ENCODE measurements at regions not wholly inside any gene's neighbourhood (a gene's known extent, or its start where the extent isn't known, plus 50 kb on each side); places are given as distances from the start of the nearest gene placed in this dataset.
"Not testable (repeated sequence)": the region's sequence is repeated elsewhere in the genome, so short reads cannot be mapped to it uniquely, and the experiment has no call there.

DNA sequence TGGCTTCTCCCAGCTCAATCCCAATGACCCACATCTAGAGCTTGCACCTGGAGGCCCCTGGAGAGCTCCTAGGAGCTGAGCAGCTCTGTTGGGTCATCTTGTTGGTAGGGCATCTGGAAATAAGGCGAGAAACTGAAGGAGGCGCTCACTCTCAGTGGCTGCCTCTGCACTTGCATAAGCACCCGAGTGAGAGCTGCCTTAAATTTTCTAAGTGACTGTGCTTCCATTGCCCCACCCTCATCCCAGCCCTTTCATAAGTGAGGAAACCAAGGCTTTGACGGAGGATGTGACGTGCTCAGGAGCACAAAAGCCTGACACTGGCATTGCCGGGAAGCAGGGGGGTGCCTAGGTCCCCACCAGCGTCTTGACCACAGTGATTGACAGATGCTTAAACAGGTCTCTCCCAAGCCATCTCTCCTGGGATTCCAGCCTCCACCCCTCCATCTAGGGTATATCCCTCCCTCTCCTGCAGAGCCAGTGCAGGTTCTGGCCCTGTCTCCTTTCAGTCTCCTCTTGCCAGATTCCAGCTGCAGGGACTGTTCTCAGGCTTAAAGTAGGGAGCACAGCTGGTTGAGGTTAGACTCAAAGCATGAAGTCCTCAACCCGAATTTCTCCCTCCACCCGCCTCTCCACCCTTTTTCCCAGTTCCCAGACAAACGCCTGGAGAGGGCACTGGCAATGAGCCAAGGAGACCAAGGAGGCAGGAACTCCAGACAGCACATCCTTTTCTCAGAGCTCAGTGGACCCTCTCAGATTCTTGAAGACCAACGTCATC is 113.7 kb downstream of the IRX5 start:
- no peak for DNase-seq

DNA sequence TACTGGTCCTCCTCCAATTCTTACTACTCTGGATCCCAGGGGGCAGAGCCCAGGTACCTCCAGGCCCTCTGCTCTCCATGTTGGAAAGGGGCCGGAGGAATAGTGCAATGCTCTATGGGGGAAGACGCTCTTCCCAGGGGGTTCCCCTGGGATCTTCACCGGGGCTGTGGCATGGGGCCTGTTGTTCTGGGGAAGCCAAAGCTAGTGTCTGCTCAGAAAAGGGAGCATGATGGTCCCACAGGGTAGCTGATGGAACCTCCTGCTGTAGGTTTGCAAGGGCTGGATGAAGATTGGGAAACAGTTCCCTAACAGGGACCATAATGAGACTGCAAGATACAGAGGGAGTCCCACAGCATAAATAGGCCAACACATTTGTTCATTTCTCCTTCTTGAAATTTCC is 114.7 kb downstream of the IRX5 start:
- DNase-seq: no peak

DNA sequence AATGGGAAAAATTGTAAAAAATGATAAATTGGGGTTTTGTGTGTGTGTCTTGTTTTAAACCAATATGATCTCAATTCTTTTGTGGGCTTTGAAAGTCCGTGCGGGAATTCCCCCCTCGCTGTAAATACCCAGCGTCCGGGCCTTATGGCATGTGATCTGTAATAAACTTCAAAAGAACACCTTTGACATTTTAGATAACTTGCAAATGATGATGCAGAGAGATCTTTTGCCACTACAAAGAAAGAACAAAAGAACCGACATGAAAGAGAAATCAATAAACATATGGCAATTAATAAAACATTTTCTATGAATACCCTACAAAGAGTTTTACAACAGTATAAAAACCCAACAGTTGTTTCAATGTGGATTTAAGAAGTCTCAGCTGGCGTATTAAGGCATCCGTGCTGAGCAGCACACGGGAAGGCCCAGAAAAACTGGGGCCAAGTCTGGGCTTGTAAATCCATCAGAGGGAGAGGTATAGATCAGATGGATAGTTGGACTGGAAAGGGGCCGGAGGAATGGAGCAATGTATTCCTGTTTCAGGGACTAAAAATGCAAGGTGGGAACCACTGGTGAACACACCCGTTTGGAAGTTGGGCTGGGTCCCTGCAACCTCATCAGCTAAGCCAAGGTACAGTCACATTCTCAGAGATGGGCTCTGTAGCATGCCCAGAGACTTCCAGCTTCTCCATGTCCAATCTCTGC is 115.2 kb downstream of the IRX5 start:
- DNase-seq: no peak

DNA sequence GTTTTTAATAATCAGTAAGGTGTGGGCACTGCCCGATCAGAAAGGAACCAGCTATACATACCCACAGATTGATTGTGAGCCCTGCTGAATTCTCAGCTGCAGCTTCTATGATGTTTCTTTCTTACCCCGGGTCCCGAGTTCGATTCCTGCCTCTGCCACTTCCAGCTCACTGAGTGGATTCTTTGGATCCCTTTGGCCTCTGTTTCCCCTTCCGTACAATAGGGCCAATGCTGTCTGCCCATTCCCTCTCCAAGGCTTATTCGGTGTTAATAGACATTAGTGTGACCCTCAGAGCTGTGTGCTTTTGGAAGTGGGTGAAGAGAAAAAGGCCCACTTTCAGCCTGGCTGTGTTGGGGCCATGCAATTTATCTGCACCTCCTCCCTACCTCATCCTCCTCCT is 115.8 kb downstream of the IRX5 start:
- no peak for DNase-seq

DNA sequence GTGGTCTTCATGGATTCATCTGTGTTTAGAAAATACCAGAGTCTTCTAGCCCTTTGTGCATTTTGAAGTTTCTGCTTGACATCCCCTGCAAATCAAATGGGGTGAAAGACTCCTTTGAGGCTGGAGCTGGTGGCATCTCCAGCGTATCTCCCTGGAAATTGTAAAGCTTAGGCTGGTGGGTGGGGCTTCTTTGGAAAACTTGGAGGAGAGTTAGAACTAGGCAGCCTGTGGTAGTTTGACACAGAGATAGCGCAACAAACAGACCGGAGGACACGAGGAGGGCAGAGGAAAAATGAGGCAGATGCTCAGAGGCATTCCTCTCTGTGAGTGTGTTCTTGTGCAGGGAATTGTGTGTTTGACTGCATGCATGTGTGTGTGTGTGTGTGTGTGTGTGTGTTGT is 116.3 kb downstream of the IRX5 start:
- no peak for DNase-seq

DNA sequence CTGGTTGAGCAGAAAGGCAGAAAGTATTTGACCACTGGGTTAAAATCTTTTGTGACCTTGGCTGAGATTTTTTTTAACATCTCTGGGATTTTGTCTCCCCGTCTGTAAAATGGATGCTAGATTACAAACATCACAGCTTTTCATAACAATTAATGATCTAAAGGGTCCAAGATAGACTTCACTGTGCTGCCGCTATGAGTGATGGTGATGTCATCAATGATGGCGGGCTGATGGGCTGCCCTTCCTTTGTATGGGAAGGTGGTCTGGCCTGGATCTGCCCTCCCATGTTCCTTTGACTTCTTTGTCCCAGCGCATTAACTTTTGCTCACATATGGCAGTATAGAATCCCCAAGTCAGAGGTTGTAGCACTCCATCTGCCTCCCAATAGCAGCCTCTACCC is 116.7 kb downstream of the IRX5 start:
- DNase-seq: no peak

DNA sequence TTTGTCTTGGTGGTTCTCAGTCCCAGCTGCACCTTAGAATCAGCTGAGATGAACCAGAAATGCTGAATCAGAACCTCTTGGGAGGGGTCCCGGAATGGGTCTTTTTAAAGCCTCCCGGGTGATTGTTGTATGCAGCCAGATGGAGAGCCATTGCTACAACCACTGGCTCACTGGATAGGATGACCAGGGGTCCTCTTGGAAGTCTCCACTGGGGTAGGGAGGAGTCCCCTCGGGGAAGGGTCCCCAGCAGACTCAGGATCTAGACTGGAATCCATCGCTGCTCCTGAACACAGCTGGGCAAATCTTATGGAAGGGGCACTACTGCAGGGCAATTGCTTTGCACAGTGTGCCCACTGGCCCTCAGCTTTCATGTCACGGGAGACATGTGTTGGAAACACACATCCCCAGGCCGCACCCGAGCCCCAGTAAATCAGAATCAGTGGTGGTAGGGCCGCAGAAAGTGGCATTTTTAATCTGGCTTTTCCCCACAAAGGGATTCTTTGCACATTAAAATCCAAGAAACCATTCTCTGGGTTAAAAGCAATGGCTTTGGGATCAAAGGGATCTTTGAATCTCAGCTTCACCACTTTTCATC is 117.3 kb downstream of the IRX5 start:
- DNase-seq: no peak

GRCh38 chr16:55048745-55049144 is 118.1 kb downstream of the IRX5 start:
- DNase-seq: no peak

DNA sequence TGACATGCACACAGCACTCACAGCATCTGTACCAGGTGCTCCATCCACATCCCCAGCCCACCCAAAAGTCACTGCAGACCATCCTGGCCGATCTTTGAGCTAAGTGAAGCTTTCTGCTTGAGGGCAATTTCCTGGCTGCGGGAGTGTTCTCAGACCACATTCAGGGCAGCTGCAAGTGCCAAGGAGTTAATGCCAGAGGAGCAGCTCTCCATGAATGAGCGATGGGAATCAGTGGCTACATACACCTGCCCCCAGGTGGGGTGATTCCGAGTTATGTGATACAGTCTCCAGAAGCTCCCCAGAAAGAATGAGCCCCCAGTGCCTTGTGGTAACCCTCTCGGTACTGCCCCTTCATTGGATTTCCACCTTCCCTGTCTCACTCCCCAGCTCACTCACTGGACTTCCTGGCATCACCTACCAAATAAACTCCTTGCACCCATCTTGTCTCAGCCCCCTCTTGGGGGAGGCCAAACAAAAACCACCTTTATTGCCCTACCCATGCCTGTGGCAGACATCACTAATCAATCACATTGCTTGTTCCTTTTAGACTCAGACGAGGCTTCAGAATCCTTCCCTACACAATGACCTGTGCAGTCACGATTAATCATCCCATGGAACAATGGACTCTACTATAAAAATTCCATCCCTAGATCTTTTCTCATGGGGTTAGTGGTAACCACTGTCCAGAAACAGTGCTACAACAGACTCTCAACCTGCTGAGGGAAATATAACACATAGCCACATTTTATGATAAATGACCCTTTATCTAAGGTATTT is 121.1 kb downstream of the IRX5 start:
- DNase-seq: no peak

DNA sequence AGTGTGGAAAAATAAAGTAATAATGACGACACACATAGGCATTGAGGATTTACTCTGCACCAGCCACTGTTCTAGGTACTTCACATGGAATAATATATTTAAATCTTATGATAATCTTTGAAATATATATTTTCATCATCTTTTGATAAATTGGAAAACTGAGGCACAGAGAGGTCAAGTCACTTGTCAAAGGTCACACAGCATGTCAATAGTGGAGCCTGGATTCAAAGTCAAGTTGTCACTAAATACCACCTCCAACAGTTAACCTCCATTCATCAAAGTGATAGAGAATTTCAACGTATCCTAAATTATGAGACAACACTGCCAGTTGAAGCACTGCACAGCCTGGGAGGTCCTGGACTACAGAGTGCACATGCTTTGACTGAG is 121.7 kb downstream of the IRX5 start:
- DNase-seq: no peak

DNA sequence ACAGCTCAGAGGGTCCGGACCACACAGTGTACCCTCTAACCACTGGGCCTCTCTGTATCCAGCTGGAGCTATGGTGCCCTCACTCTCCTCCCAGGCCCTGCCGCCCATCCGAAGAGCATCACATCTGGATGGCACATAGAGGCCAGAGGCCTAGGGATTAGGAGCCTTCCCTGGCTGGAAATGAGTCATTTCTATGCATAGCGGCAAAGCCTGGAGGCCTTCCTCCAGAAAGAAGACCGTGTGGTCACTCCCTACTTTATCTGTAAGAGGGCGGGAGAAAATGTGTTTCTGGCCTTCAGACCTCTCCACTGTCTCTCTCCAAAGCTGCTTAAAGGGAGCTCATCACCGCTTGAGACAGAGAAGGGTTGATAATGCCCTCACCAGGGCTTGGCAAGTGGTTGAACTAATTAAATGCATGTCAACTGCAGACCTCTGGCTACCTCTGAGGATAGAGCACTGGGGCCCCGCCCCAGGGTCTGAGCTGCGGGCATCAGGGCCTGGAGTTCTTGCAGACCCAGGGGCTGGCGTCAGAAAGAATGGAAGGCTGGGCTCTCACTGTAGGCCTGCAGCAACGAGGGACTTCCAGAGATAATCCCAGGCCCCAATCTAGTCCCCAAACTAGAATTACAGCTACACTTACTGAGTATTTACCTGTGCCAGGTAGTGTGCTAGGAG is 122.2 kb downstream of the IRX5 start:
- DNase-seq: no peak

- DNase-seq: no peak
These were observed 124.6 kb downstream of the IRX5 start for GRCh38 chr16:55055262-55055661.

- no peak for DNase-seq
These were observed 126.1 kb downstream of the IRX5 start for GRCh38 chr16:55056585-55057401.

DNA sequence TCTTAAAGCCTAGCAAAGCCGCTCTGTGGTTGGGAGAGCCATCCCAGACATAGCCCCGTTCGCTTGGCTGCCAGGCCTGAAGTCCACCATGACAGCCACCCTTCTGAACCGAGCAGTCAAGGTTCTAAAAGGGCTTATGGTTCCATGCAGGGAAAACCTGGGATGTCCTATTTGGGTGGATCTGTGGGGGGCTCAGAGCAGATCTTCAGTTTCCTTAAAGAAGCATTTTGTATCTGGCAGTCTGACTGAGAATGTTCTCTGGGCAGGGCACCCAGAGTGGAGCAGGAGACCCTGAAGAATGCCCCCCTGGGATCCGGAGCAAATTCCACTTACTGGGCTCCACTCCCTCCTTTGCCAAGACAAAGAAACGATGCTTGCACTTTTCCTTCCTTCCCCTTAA is 127.2 kb downstream of the IRX5 start:
- DNase-seq: no peak

DNA sequence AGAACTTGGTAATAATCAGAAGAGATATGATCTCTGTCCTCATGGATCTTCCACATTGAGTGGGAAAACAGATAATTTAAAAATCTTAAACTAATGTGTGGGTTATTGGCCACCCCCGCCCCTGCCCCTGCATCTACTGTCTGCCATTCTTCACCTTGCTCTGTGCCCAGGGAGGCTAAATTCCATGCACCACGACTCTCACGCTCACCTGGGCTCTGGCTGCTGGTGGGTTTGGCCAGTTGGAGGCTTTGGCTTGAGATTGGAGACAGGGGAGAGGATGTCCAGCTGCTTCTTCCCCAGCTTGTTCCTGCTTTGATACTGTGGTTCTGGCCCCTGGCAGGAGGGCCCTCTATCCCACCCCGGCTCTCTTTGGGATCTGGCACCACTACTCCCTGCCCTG is 127.9 kb downstream of the IRX5 start:
- DNase-seq: no peak

DNA sequence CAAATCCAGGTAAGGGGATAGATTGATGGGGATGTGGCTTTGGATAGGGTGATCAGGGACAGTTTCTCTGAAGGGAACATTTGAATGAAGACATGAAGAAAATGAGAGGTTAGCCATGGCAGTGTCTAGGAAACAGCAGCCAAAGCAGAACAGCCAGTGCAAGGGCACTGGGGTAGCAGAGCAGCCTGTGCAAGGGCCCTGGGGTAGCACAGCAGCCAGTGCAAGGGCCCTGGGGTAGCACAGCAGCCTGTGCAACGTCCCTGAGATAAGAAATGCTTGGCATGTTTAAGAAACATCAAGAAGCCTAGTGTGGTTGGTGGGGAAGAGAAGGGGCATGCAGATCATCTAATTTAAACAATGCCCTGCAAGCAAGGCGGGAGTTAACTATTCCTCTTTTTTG is 128.5 kb downstream of the IRX5 start:
- DNase-seq: no peak

- DNase-seq: no peak
These were observed 130.5 kb downstream of the IRX5 start for GRCh38 chr16:55061126-55061525.

- DNase-seq: no peak
These were observed 131.8 kb downstream of the IRX5 start for GRCh38 chr16:55062442-55062841.

- DNase-seq: no peak
These were observed 142.3 kb downstream of the IRX5 start for GRCh38 chr16:55072976-55073375.

DNA sequence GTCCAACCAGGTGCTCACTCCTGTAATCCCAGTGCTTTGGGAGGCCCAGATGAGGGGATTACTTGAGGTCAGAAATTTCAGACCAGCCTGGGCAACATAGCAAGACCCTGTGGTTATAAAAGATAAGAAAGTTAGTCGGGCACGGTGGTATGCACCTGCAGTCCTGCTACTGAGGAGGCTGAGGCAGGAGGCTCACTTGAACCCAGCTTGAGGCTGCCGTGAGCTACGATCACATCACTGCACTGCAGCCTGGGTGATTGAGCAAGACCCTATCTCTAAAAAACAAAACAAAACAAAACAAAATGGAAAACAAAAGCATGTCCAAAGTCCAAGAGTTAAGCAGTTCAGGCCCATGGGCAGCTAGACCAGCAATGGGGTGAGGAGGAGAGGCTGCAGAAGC is 143.2 kb downstream of the IRX5 start:
- no peak for DNase-seq

DNA sequence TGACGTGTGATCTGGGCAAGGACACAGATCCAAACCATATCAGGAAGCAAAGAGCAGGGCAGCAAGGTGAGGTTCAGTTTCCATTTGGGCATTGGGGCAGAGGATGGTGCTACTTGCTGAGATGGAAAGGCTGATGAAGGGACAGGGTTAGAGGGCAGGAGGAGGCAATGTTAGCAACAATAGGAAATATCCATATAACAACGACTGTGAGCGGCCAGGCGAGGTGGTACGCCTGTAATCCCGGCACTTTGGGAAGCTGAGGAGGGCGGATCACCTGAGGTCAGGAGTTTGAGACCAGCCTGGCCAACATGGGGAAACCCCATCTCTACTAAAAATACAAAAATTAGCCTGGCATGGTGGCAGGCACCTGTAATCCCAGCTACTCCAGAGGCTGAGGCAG is 144.5 kb downstream of the IRX5 start:
- not testable (repeated sequence) for DNase-seq

- no peak for DNase-seq
These were observed 145.4 kb downstream of the IRX5 start for GRCh38 chr16:55076053-55076452.
